MCF 10A (cell line): ENCODE measurements at regions not wholly inside any gene's neighbourhood (a gene's known extent, or its start where the extent isn't known, plus 50 kb on each side); places are given as distances from the start of the nearest gene placed in this dataset.

Source experiments
- BruUV-seq: library from RNA; stranded (reverse); fragments of 400-500 nt; replicated peaks from 2 replicates; lab custom pipeline; 2021; lab: Mats Ljungman, UMichigan
- CTCF ChIA-PET: fragments of 300-600 bp; sonication (Branson Sonifier 250); formaldehyde crosslinking; extraction: SDS; loops from one replicate; lab custom pipeline; 2021; ENCODE audit warnings: antibody characterized with exemption, inconsistent platforms; lab: Yijun Ruan, JAX
- POLR2A ChIA-PET: fragments of 300-600, 350-650 bp; sonication (Branson Sonifier 250); formaldehyde crosslinking; extraction: SDS; loops from one replicate; lab custom pipeline; 2020; ENCODE audit warnings: antibody characterized with exemption, inconsistent platforms; lab: Yijun Ruan, JAX
- DNase-seq: peaks from one replicate; pipeline ENCODE4 v3.0.0-alpha.2; 2018; ENCODE audit not compliant: unreplicated experiment
- H3K27ac Mint-ChIP-seq: one replicate; pipeline ENCODE4 v1.8.0; 2022; ENCODE audit warnings: mild to moderate bottlenecking, low read depth, mixed read lengths; ENCODE audit not compliant: unreplicated experiment
- H3K27me3 Mint-ChIP-seq: one replicate; pipeline ENCODE4 v1.8.0; 2022; ENCODE audit warnings: mixed read lengths; ENCODE audit not compliant: insufficient read depth, unreplicated experiment
- H3K36me3 Mint-ChIP-seq: one replicate; pipeline ENCODE4 v1.8.0; 2022; ENCODE audit warnings: mild to moderate bottlenecking, moderate library complexity, mixed read lengths; ENCODE audit not compliant: insufficient read depth, unreplicated experiment
- H3K4me1 Mint-ChIP-seq: one replicate; pipeline ENCODE4 v1.8.0; 2022; ENCODE audit warnings: mixed read lengths; ENCODE audit not compliant: insufficient read depth, unreplicated experiment
- H3K4me3 Mint-ChIP-seq: one replicate; pipeline ENCODE4 v1.8.0; 2022; ENCODE audit warnings: mild to moderate bottlenecking, moderate library complexity, mixed read lengths; ENCODE audit not compliant: unreplicated experiment
- H3K9me3 Mint-ChIP-seq: one replicate; pipeline ENCODE4 v1.8.0; 2022; ENCODE audit warnings: mixed read lengths; ENCODE audit not compliant: unreplicated experiment
- intact Hi-C: fragments of 100-400 bp; cut with micrococcal nuclease; formaldehyde crosslinking; loops from 2 replicates; pipeline ENCODE4 v1.14.1; 2022
- TF ChIP-seq, protein P1 (sequence below): fragments of 200-600 bp; IDR thresholded peaks from one replicate; pipeline ENCODE4 v1.8.0; 2022; ENCODE audit warnings: antibody characterized with exemption, mild to moderate bottlenecking; ENCODE audit not compliant: unreplicated experiment

DNA sequence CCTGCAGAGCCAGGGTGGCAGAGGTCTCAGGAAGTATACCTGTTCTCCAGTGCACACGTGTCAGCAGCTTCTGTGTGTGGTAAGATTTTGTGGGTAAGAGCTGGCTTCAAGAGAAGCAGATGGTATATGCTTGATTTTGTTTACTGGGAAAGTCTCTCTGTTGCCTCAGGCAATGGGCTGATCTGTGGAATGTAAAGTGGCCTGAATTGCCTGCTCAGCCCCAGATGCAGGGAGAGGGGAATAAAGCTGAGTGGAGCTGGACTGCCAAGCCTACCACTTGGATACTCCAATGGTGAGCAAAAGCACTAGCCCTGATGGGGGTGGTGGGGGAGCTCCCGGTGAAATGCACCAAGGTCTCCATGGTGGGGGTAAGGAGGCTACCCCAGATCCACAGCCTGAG is 156.1 kb downstream of the WDR11 start:
- TF ChIP-seq, protein P1, sequence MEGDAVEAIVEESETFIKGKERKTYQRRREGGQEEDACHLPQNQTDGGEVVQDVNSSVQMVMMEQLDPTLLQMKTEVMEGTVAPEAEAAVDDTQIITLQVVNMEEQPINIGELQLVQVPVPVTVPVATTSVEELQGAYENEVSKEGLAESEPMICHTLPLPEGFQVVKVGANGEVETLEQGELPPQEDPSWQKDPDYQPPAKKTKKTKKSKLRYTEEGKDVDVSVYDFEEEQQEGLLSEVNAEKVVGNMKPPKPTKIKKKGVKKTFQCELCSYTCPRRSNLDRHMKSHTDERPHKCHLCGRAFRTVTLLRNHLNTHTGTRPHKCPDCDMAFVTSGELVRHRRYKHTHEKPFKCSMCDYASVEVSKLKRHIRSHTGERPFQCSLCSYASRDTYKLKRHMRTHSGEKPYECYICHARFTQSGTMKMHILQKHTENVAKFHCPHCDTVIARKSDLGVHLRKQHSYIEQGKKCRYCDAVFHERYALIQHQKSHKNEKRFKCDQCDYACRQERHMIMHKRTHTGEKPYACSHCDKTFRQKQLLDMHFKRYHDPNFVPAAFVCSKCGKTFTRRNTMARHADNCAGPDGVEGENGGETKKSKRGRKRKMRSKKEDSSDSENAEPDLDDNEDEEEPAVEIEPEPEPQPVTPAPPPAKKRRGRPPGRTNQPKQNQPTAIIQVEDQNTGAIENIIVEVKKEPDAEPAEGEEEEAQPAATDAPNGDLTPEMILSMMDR: no peak
- CTCF ChIA-PET: interaction anchor here (0.6 to 0.7 kb wide), 2 partner anchors 65 to 148 kb away, joined by 3 read pairs; no protein-coding TSS in a partner anchor
- Mint-ChIP-seq H3K4me1 (peaks cover 10% of the 10 kb centered on the region), H3K9me3 (peaks cover 18% of the 10 kb centered on the region), H3K4me3 (no peak overlapping the region), H3K36me3 (peaks cover 6% of the 10 kb centered on the region), H3K27ac (no peak overlapping the region), H3K27me3 (no peaks in the 10 kb centered on the region)
- intact Hi-C loops: no loop called here
- no peak for DNase-seq
- BruUV-seq: no TSS peak
- POLR2A ChIA-PET: no interaction called here

DNA sequence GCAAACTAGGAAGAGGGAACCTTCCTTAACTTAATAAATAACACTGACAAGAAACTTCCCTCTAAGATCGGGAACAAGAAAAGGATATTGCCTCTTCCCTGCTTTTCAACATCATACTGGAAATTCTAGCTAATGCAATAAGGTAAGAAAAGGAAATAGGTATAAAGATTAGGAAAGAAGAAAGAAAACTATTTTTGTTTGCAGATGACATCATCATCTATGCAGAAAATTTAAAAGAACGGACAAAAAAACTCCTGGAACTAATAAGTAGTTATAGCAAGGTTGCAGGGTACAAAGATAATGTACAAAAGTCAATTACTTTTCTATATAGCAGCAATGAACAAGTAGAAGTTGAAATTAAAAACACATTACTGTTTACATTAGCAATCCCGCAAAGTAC is 164.8 kb downstream of the WDR11 start:
- H3K9me3 Mint-ChIP-seq: peaks cover 9% of the 10 kb centered on the region
- BruUV-seq: no TSS peak
- intact Hi-C loops: no loop called here
- TF ChIP-seq, protein P1: no peak
- DNase-seq: no peak
- POLR2A ChIA-PET: interaction anchor here (1.4 kb wide), 1 partner anchor 10 kb away, joined by 4 read pairs; no protein-coding TSS in a partner anchor
- H3K27me3 Mint-ChIP-seq: no peaks in the 10 kb centered on the region
- no peak overlapping the region for H3K4me3 Mint-ChIP-seq
- H3K4me1 Mint-ChIP-seq: no peaks in the 10 kb centered on the region
- CTCF ChIA-PET: no interaction called here
- H3K27ac Mint-ChIP-seq: no peak overlapping the region
- peaks cover 6% of the 10 kb centered on the region for H3K36me3 Mint-ChIP-seq

DNA sequence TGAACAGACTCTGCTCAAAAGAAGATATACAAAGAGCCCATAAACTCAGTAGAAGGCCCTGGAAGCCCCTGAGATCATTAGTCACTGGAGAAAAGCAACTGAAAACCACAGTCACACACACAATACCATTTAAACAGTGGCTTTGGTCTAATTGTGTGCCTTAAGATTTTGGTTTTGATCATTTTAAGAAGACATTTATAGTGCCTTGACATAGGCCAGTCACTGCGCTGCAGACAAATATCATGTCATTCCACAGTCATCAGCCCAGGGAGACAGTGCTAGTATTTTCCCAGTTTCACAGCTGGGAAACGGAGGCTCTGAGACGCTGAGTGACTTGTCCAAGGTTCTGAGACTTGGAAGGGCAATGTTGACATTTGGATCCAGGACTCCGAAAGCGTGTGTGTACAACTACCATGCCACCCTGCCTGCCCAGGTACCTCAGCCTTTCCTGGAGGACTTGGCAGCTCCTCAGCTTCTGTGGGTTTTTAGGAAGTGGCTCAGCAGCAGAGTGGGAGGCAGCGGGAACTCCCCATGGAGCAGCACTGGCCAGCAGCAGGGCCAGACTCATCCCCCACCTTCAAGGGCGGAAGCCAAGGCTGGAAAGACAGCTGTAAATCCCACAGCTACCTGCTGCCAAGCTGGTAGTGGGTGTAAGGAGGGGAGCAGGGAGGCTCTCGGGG is 173.9 kb downstream of the WDR11 start:
- TF ChIP-seq, protein P1: no peak
- no peak for DNase-seq
- Mint-ChIP-seq H3K9me3 (no peaks in the 10 kb centered on the region), H3K27me3 (peaks cover 11% of the 10 kb centered on the region), H3K27ac (no peak overlapping the region), H3K4me1 (no peaks in the 10 kb centered on the region), H3K36me3 (no peaks in the 10 kb centered on the region), H3K4me3 (no peak overlapping the region)
- intact Hi-C loops: no loop called here
- POLR2A ChIA-PET: no interaction called here
- CTCF ChIA-PET: interaction anchor here (0.6 to 1.0 kb wide), 2 partner anchors 343 to 508 kb away, joined by 3 read pairs; no protein-coding TSS in a partner anchor
- BruUV-seq: no TSS peak

DNA sequence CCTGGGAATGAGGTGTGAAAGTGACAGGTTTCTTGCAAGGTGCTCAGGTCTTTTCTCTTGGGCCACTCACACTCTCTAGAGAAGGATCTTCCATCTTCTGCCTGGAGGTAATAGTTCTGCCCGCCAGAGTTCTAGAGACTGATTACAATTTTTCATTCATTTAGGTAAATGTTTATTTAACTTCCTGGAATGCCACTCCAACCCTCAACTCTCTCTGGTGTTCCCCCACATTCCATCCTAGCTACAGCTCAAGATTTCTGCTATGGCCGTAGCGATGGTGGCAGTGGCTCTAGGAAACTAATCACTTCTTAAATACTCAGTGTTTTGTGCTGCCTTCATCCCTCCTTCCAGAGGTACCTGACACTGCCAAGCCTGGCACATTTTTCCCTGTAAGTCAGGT is 174.6 kb downstream of the WDR11 start:
- BruUV-seq: no TSS peak
- no peak for DNase-seq

More for the DNA sequence above, 174.6 kb downstream of the WDR11 start:
- Mint-ChIP-seq H3K4me1 (no peaks in the 10 kb centered on the region), H3K4me3 (no peak overlapping the region), H3K27me3 (peaks cover 11% of the 10 kb centered on the region), H3K9me3 (no peaks in the 10 kb centered on the region), H3K27ac (no peak overlapping the region), H3K36me3 (no peaks in the 10 kb centered on the region)
- TF ChIP-seq, protein P1: no peak
- intact Hi-C loops: no loop called here
- ChIA-PET POLR2A (no interaction called here), CTCF (interaction anchor here (0.6 kb wide), 1 partner anchor 342 kb away, joined by 3 read pairs; no protein-coding TSS in a partner anchor)
